Neuronal stem cell (in vitro differentiated cells): ENCODE measurements at regions not wholly inside any gene's neighbourhood (a gene's known extent, or its start where the extent isn't known, plus 50 kb on each side); places are given as distances from the start of the nearest gene placed in this dataset.

Source experiments
- DNase-seq: peaks from one replicate; pipeline ENCODE4 v3.0.0-alpha.2; 2013; ENCODE audit warnings: low spot score
- H2AFZ ChIP-seq: one replicate; pipeline ENCODE4 v1.6.1; 2013; ENCODE audit warnings: mild to moderate bottlenecking, low read length, inconsistent platforms
- H2AK5ac ChIP-seq: 2 replicates; pipeline ENCODE4 v1.6.1; 2013; ENCODE audit warnings: low read depth, mild to moderate bottlenecking, inconsistent platforms, low read length, moderate library complexity, mixed read lengths
- H2BK120ac ChIP-seq: 2 replicates; pipeline ENCODE4 v1.6.1; 2013; ENCODE audit warnings: low read depth, mild to moderate bottlenecking, inconsistent platforms, low read length, moderate library complexity, mixed read lengths
- H2BK12ac ChIP-seq: one replicate; pipeline ENCODE4 v1.6.1; 2013; ENCODE audit warnings: low read length, inconsistent platforms
- H2BK15ac ChIP-seq: 2 replicates; pipeline ENCODE4 v1.6.1; 2013; ENCODE audit warnings: mild to moderate bottlenecking, low read length, inconsistent platforms, mixed read lengths
- H2BK5ac ChIP-seq: one replicate; pipeline ENCODE4 v1.6.1; 2013; ENCODE audit warnings: inconsistent platforms, mild to moderate bottlenecking, low read length, moderate library complexity
- H3K14ac ChIP-seq: one replicate; pipeline ENCODE4 v1.6.1; 2013; ENCODE audit warnings: low read length, inconsistent platforms
- H3K18ac ChIP-seq: 2 replicates; pipeline ENCODE4 v1.6.1; 2013; ENCODE audit warnings: low read length, inconsistent platforms
- H3K23ac ChIP-seq: 2 replicates; pipeline ENCODE4 v1.6.1; 2013; ENCODE audit warnings: low read depth, mild to moderate bottlenecking, mixed read lengths, low read length, inconsistent platforms; ENCODE audit not compliant: poor library complexity
- H3K27ac ChIP-seq: replicated peaks from 3 replicates; pipeline ENCODE4 v1.5.1; 2013; ENCODE audit warnings: low read length, inconsistent platforms
- H3K27me3 ChIP-seq, 3 experiments: 2 replicates each; pipeline ENCODE4 v1.6.1; 2013; ENCODE audit warnings: low read length in 3 of 3, mild to moderate bottlenecking in 2 of 3, inconsistent platforms in 1 of 3, low read depth in 1 of 3, mixed read lengths in 1 of 3, moderate library complexity in 1 of 3; ENCODE audit not compliant: control insufficient read depth in 3 of 3, insufficient read depth in 3 of 3
- H3K36me3 ChIP-seq, 2 donors: replicated peaks in 1 of 2; 2 replicates each; pipeline ENCODE4 v1.6.1; 2013; ENCODE audit warnings: low read length in 2 of 2; ENCODE audit not compliant: control insufficient read depth in 2 of 2, insufficient read depth in 2 of 2
- H3K4ac ChIP-seq: 2 replicates; pipeline ENCODE4 v1.6.1; 2013; ENCODE audit warnings: inconsistent platforms, mild to moderate bottlenecking, low read length, moderate library complexity
- H3K4me1 ChIP-seq, 2 donors: 1 replicate in 1 of 2; 2 replicates in 1 of 2; pipeline ENCODE4 v1.6.1; 2013; ENCODE audit warnings: low read length in 2 of 2, low read depth in 1 of 2; ENCODE audit not compliant: control insufficient read depth in 2 of 2, insufficient read depth in 1 of 2
- H3K4me2 ChIP-seq: one replicate; pipeline ENCODE4 v1.6.1; 2013; ENCODE audit warnings: mild to moderate bottlenecking, low read length, inconsistent platforms; ENCODE audit not compliant: insufficient read depth, poor library complexity, severe bottlenecking
- H3K4me3 ChIP-seq, 2 donors: 2 replicates each; pipeline ENCODE4 v1.5.1; 2013; ENCODE audit warnings: low read length in 2 of 2, mild to moderate bottlenecking in 2 of 2, inconsistent platforms in 1 of 2, moderate library complexity in 1 of 2
- H3K79me1 ChIP-seq: one replicate; pipeline ENCODE4 v1.6.1; 2013; ENCODE audit warnings: low read depth, mild to moderate bottlenecking, inconsistent platforms, low read length, moderate library complexity
- H3K9ac ChIP-seq: one replicate; pipeline ENCODE4 v1.6.1; 2013; ENCODE audit warnings: mild to moderate bottlenecking, low read depth, low read length, inconsistent platforms; ENCODE audit not compliant: poor library complexity
- H3K9me3 ChIP-seq, 2 donors: replicated peaks in 1 of 2; 2 replicates each; pipeline versions ENCODE3 to v1.6.1; 2013; ENCODE audit warnings: low read length in 2 of 2, mild to moderate bottlenecking in 2 of 2, inconsistent platforms in 1 of 2, low read depth in 1 of 2, mixed read lengths in 1 of 2, moderate library complexity in 1 of 2; ENCODE audit not compliant: control insufficient read depth in 2 of 2, insufficient read depth in 1 of 2
- H4K8ac ChIP-seq: one replicate; pipeline ENCODE4 v1.6.1; 2013; ENCODE audit warnings: low read depth, mild to moderate bottlenecking, inconsistent platforms, low read length, moderate library complexity
- H4K91ac ChIP-seq: one replicate; pipeline ENCODE4 v1.6.1; 2013; ENCODE audit warnings: low read length, low read depth, mild to moderate bottlenecking, inconsistent platforms; ENCODE audit not compliant: poor library complexity
- WGBS, 2 donors: extraction: QIAGEN DNeasy Blood & Tissue Kit; methylation state at CpG; one replicate each; pipeline ENCODE4 v1.1.7; 2013; ENCODE audit warnings: missing lambda C conversion rate in 2 of 2, mixed read lengths in 1 of 2; ENCODE audit not compliant: insufficient read length in 2 of 2, insufficient replicate concordance in 1 of 2; ENCODE audit errors: extremely low coverage in 2 of 2; 5-methylcytosine and 5-hydroxymethylcytosine counted together

- H3K79me1 ChIP-seq: no peaks in the 10 kb centered on the region
- no peak for DNase-seq
- H2AK5ac ChIP-seq: no peak overlapping the region
- H3K27ac ChIP-seq: no peak overlapping the region
- no peak overlapping the region for H2BK120ac ChIP-seq
- no peak overlapping the region for H3K9ac ChIP-seq
- H4K91ac ChIP-seq: no peak overlapping the region
- H3K18ac ChIP-seq: no peak overlapping the region
- no peak overlapping the region for H4K8ac ChIP-seq
- H3K36me3 ChIP-seq: no peaks in the 10 kb centered on the region
- no peak overlapping the region for H2BK12ac ChIP-seq
- no peak overlapping the region for H3K14ac ChIP-seq
- H3K4me2 ChIP-seq: no peak overlapping the region
- no peak overlapping the region for H2AFZ ChIP-seq
- no peak overlapping the region for H2BK15ac ChIP-seq
- H3K4me3 ChIP-seq: no peak overlapping the region
- no peak overlapping the region for H3K23ac ChIP-seq
- no peaks in the 10 kb centered on the region for H3K27me3 ChIP-seq
- WGBS, 2 donors: no CpG with 5 or more reads among the region's 1 CpG
- H3K4ac ChIP-seq: no peak overlapping the region
- no peaks in the 10 kb centered on the region for H3K9me3 ChIP-seq
- no peaks in the 10 kb centered on the region for H3K4me1 ChIP-seq
- H2BK5ac ChIP-seq: no peak overlapping the region
These were observed 164.2 kb upstream of the ARG1 start for GRCh38 chr6:131408811-131409210.

GRCh38 chr6:131410785-131411184 lies 162.2 kb upstream of the ARG1 start:
- Histone ChIP-seq H3K27ac (no peak overlapping the region), H2BK5ac (no peak overlapping the region), H2BK15ac (no peak overlapping the region), H4K8ac (no peak overlapping the region), H3K23ac (no peak overlapping the region), H3K4me2 (no peak overlapping the region), H3K79me1 (no peaks in the 10 kb centered on the region), H2AK5ac (no peak overlapping the region), H3K36me3 (no peaks in the 10 kb centered on the region), H3K9me3 (no peaks in the 10 kb centered on the region), H2BK120ac (no peak overlapping the region), H2AFZ (no peak overlapping the region), H3K4me3 (no peak overlapping the region), H3K27me3 (no peaks in the 10 kb centered on the region), H3K14ac (no peak overlapping the region), H3K18ac (no peak overlapping the region), H4K91ac (no peak overlapping the region), H3K4ac (no peak overlapping the region), H3K4me1 (no peaks in the 10 kb centered on the region), H2BK12ac (no peak overlapping the region), H3K9ac (no peak overlapping the region)
- no peak for DNase-seq
- WGBS, 2 donors: no CpG with 5 or more reads among the region's 1 CpG

- Histone ChIP-seq H4K91ac (no peak overlapping the region), H2BK15ac (no peak overlapping the region), H3K4me3 (no peak overlapping the region), H3K9me3 (no peaks in the 10 kb centered on the region), H2BK120ac (no peak overlapping the region), H2BK5ac (no peak overlapping the region), H2BK12ac (no peak overlapping the region), H3K79me1 (no peaks in the 10 kb centered on the region), H2AK5ac (no peak overlapping the region), H3K18ac (no peak overlapping the region), H3K4me2 (no peak overlapping the region), H3K4me1 (no peaks in the 10 kb centered on the region), H3K27me3 (no peaks in the 10 kb centered on the region), H3K4ac (no peak overlapping the region), H3K36me3 (no peaks in the 10 kb centered on the region), H3K14ac (no peak overlapping the region), H3K9ac (no peak overlapping the region), H4K8ac (no peak overlapping the region), H3K27ac (no peak overlapping the region), H3K23ac (no peak overlapping the region), H2AFZ (no peak overlapping the region)
- no peak for DNase-seq
- no CpG with 5 or more reads among the region's 7 CpGs for WGBS, 2 donors
These were observed 159.8 kb upstream of the ARG1 start for GRCh38 chr6:131412960-131413830.

- Histone ChIP-seq H4K8ac (no peak overlapping the region), H3K4me3 (no peak overlapping the region), H4K91ac (no peak overlapping the region), H3K4ac (no peak overlapping the region), H3K23ac (no peak overlapping the region), H2BK5ac (no peak overlapping the region), H3K18ac (no peak overlapping the region), H2AFZ (no peak overlapping the region), H3K27me3 (no peaks in the 10 kb centered on the region), H3K79me1 (no peaks in the 10 kb centered on the region), H3K9me3 (no peaks in the 10 kb centered on the region), H3K4me1 (no peaks in the 10 kb centered on the region), H2BK15ac (no peak overlapping the region), H2BK120ac (no peak overlapping the region), H3K4me2 (no peak overlapping the region), H3K27ac (no peak overlapping the region), H2AK5ac (no peak overlapping the region), H3K36me3 (no peaks in the 10 kb centered on the region), H3K9ac (no peak overlapping the region), H2BK12ac (no peak overlapping the region), H3K14ac (no peak overlapping the region)
- no peak for DNase-seq
- no CpG with 5 or more reads among the region's 2 CpGs for WGBS, 2 donors
These were observed 159.2 kb upstream of the ARG1 start for GRCh38 chr6:131413831-131414191.
